IMR-90 (cell line): ENCODE measurements at regions not wholly inside any gene's neighbourhood (a gene's known extent, or its start where the extent isn't known, plus 50 kb on each side); places are given as distances from the start of the nearest gene placed in this dataset.

ENCODE experiments used
- ATAC-seq: fragments of 200-7000 bp; cut with Tn5 transposase; 2 replicates; pipeline ENCODE4 v1.9.1; 2020; ENCODE audit warnings: low read depth, mild to moderate bottlenecking, moderate library complexity
- BruUV-seq: library from RNA; stranded (reverse); fragments of 400-500 nt; replicated peaks from 2 replicates; lab custom pipeline; 2021; lab: Mats Ljungman, UMichigan
- CTCF ChIA-PET: fragments of 300-600 bp; formaldehyde crosslinking; extraction: SDS; loops from one replicate; lab custom pipeline; 2021; ENCODE audit warnings: antibody characterized with exemption; lab: Yijun Ruan, JAX
- POLR2A ChIA-PET: fragments of 300-600 bp; sonication (Branson Sonifier 250); formaldehyde crosslinking; loops from one replicate; lab custom pipeline; 2022; ENCODE audit warnings: antibody characterized with exemption; ENCODE audit not compliant: unreplicated experiment; lab: Charles Lee
- DNase-seq: peaks from one replicate; pipeline ENCODE4 v3.0.0; 2013
- H2AFZ ChIP-seq: replicated peaks from 2 replicates; pipeline ENCODE3; 2013; ENCODE audit warnings: low read length, mild to moderate bottlenecking; ENCODE audit not compliant: poor library complexity
- H2AK5ac ChIP-seq: 2 replicates; pipeline ENCODE4 v1.6.1; 2013; ENCODE audit warnings: low read depth, low read length, inconsistent platforms
- H2AK9ac ChIP-seq: replicated peaks from 2 replicates; pipeline ENCODE3; 2013; ENCODE audit warnings: mild to moderate bottlenecking, low read depth, low read length, moderate library complexity; ENCODE audit not compliant: poor library complexity
- H2BK120ac ChIP-seq: 2 replicates; pipeline ENCODE4 v1.6.1; 2013; ENCODE audit warnings: low read depth, low read length, inconsistent platforms
- H2BK15ac ChIP-seq: 3 replicates; pipeline ENCODE4 v1.6.1; 2013; ENCODE audit warnings: low read depth, low read length, inconsistent platforms
- H2BK20ac ChIP-seq: 2 replicates; pipeline ENCODE4 v1.6.1; 2013; ENCODE audit warnings: low read depth, mild to moderate bottlenecking, inconsistent platforms, low read length, moderate library complexity
- H2BK5ac ChIP-seq: 2 replicates; pipeline ENCODE4 v1.6.1; 2013; ENCODE audit warnings: mild to moderate bottlenecking, low read depth, low read length, inconsistent platforms; ENCODE audit not compliant: poor library complexity, severe bottlenecking
- H3K14ac ChIP-seq: replicated peaks from 2 replicates; pipeline ENCODE4 v1.6.1; 2013; ENCODE audit warnings: low read depth, low read length, inconsistent platforms
- H3K18ac ChIP-seq: 2 replicates; pipeline ENCODE4 v1.6.1; 2013; ENCODE audit warnings: low read depth, low read length, control low read depth
- H3K23ac ChIP-seq: 2 replicates; pipeline ENCODE4 v1.6.1; 2013; ENCODE audit warnings: low read depth, low read length, inconsistent platforms
- H3K27ac ChIP-seq: 2 replicates; pipeline ENCODE4 v1.5.1; 2013; ENCODE audit warnings: mild to moderate bottlenecking, control low read depth, low read length; ENCODE audit not compliant: insufficient read depth
- H3K27me3 ChIP-seq: 2 replicates; pipeline ENCODE4 v1.6.1; 2013; ENCODE audit warnings: low read length; ENCODE audit not compliant: control insufficient read depth, insufficient read depth
- H3K36me3 ChIP-seq: 2 replicates; pipeline ENCODE4 v1.6.1; 2013; ENCODE audit warnings: low read length, mixed read lengths; ENCODE audit not compliant: control insufficient read depth, insufficient read depth
- H3K4ac ChIP-seq: 2 replicates; pipeline ENCODE4 v1.6.1; 2013; ENCODE audit warnings: low read depth, low read length, inconsistent platforms
- H3K4me1 ChIP-seq: 2 replicates; pipeline ENCODE4 v1.6.1; 2013; ENCODE audit warnings: low read length, mixed read lengths; ENCODE audit not compliant: control insufficient read depth, insufficient read depth
- H3K4me2 ChIP-seq: 2 replicates; pipeline ENCODE4 v1.6.1; 2013; ENCODE audit warnings: low read depth, mild to moderate bottlenecking, control low read depth, low read length, moderate library complexity
- H3K4me3 ChIP-seq: 2 replicates; pipeline ENCODE4 v1.5.1; 2013; ENCODE audit warnings: low read depth, mild to moderate bottlenecking, control low read depth, low read length, moderate library complexity; ENCODE audit not compliant: insufficient read depth
- H3K56ac ChIP-seq: 2 replicates; pipeline ENCODE4 v1.6.1; 2013; ENCODE audit warnings: low read length, inconsistent platforms; ENCODE audit not compliant: insufficient read depth; ENCODE audit errors: extremely low read depth
- H3K79me1 ChIP-seq, 2 experiments: 2 replicates each; pipeline ENCODE4 v1.6.1; 2013; ENCODE audit warnings: low read length in 2 of 2, inconsistent platforms in 1 of 2, low read depth in 1 of 2
- H3K9ac ChIP-seq: 2 replicates; pipeline ENCODE4 v1.6.1; 2013; ENCODE audit warnings: low read depth, low read length, control low read depth
- H3K9me1 ChIP-seq: 2 replicates; pipeline ENCODE4 v1.6.1; 2013; ENCODE audit warnings: low read length, inconsistent platforms; ENCODE audit not compliant: insufficient read depth
- H3K9me3 ChIP-seq: 2 replicates; pipeline ENCODE4 v1.6.1; 2013; ENCODE audit warnings: low read length; ENCODE audit not compliant: control insufficient read depth, insufficient read depth
- H4K20me1 ChIP-seq: 2 replicates; pipeline ENCODE4 v1.6.1; 2013; ENCODE audit warnings: low read length, inconsistent platforms; ENCODE audit not compliant: insufficient read depth
- H4K5ac ChIP-seq: 2 replicates; pipeline ENCODE4 v1.6.1; 2013; ENCODE audit warnings: mild to moderate bottlenecking, low read depth, low read length, control low read depth
- H4K8ac ChIP-seq, 2 experiments: 2 replicates each; pipeline ENCODE4 v1.6.1; 2013; ENCODE audit warnings: low read depth in 2 of 2, low read length in 2 of 2, control low read depth in 1 of 2, inconsistent platforms in 1 of 2
- H4K91ac ChIP-seq: 2 replicates; pipeline ENCODE4 v1.6.1; 2013; ENCODE audit warnings: low read depth, low read length, inconsistent platforms; ENCODE audit not compliant: insufficient read depth
- BHLHE40 ChIP-seq: fragments of 150-350 bp; IDR thresholded peaks from 2 replicates; pipeline ENCODE4 v1.6.1; 2016; ENCODE audit warnings: mild to moderate bottlenecking, low read depth, low read length
- CEBPB ChIP-seq: IDR thresholded peaks from 2 replicates; pipeline ENCODE4 v1.6.1; 2012; ENCODE audit warnings: low read depth, low read length, improper control_type of control experiment
- CHD1 ChIP-seq: IDR thresholded peaks from 2 replicates; pipeline ENCODE4 v1.6.1; 2012; ENCODE audit warnings: low read depth, low read length, improper control_type of control experiment
- FOS ChIP-seq: fragments of 150-350 bp; IDR thresholded peaks from 2 replicates; pipeline ENCODE4 v1.6.1; 2016; ENCODE audit warnings: low read depth, low read length
- MAFK ChIP-seq: IDR thresholded peaks from 2 replicates; pipeline ENCODE4 v1.6.1; 2012; ENCODE audit warnings: low read depth, low read length, improper control_type of control experiment
- MAZ ChIP-seq: IDR thresholded peaks from 2 replicates; pipeline ENCODE4 v1.6.1; 2012; ENCODE audit warnings: low read depth, mild to moderate bottlenecking, low read length, improper control_type of control experiment, moderate library complexity, borderline replicate concordance
- MXI1 ChIP-seq: IDR thresholded peaks from 2 replicates; pipeline ENCODE4 v1.6.1; 2012; ENCODE audit warnings: low read depth, mild to moderate bottlenecking, low read length, moderate library complexity, borderline replicate concordance
- NFE2L2 ChIP-seq: fragments of 150-350 bp; IDR thresholded peaks from 2 replicates; pipeline ENCODE4 v1.6.1; 2016; ENCODE audit warnings: low read depth, mild to moderate bottlenecking, low read length
- POLR2A ChIP-seq: IDR thresholded peaks from 2 replicates; pipeline ENCODE4 v1.6.1; 2012; ENCODE audit warnings: mild to moderate bottlenecking, low read depth, low read length
- RAD21 ChIP-seq: IDR thresholded peaks from 2 replicates; pipeline ENCODE4 v1.6.1; 2012; ENCODE audit warnings: low read length, improper control_type of control experiment
- RCOR1 ChIP-seq: IDR thresholded peaks from 2 replicates; pipeline ENCODE4 v1.6.1; 2012; ENCODE audit warnings: mild to moderate bottlenecking, low read length, improper control_type of control experiment; ENCODE audit not compliant: insufficient replicate concordance
- RFX5 ChIP-seq: IDR thresholded peaks from 2 replicates; pipeline ENCODE4 v1.8.0; 2012; ENCODE audit warnings: low read depth, mild to moderate bottlenecking, low read length, moderate library complexity
- SMC3 ChIP-seq: fragments of 150-350 bp; IDR thresholded peaks from 2 replicates; pipeline ENCODE4 v1.6.1; 2016; ENCODE audit warnings: low read depth, mild to moderate bottlenecking, antibody characterized with exemption, low read length, moderate library complexity
- WGBS, 2 experiments: methylation state at CpG; one replicate each; pipeline versions ENCODE4 v1.1.5 to v1.1.7; 2013; ENCODE audit warnings: missing lambda C conversion rate in 2 of 2; ENCODE audit not compliant: insufficient read length in 1 of 2; ENCODE audit errors: extremely low coverage in 2 of 2; 5-methylcytosine and 5-hydroxymethylcytosine counted together
- dilution Hi-C: fragments of 300-500 bp; cut with HindIII; formaldehyde crosslinking; loops from one replicate; pipeline ENCODE4 v1.14.3; 2018; ENCODE audit warnings: low sequenced_read_pairs; ENCODE audit not compliant: unreplicated experiment
- in situ Hi-C: fragments of 300-500 bp; cut with MboI; formaldehyde crosslinking; loops from 3 replicates; pipeline ENCODE4 v1.14.3; 2019; ENCODE audit warnings: low sequenced_read_pairs, inconsistent platforms, mixed read lengths
- intact Hi-C: fragments of 100-400 bp; cut with micrococcal nuclease; formaldehyde crosslinking; loops from 2 replicates; pipeline ENCODE4 v1.10.0; 2022
- TF ChIP-seq, protein P1 (sequence below): conservative IDR thresholded peaks from 2 replicates; pipeline ENCODE4 v1.5.1; 2012; ENCODE audit warnings: mild to moderate bottlenecking, low read depth, low read length, improper control_type of control experiment
- TF ChIP-seq, protein P2 (sequence below): fragments of 150-350 bp; IDR thresholded peaks from 2 replicates; pipeline ENCODE4 v1.6.1; 2016; ENCODE audit warnings: low read depth, mild to moderate bottlenecking, low read length, moderate library complexity, borderline replicate concordance

GRCh38 chr3:81303321-81303720 is 458.1 kb downstream of the GBE1 start:
- Histone ChIP-seq H3K4ac (no peak overlapping the region), H3K4me2 (no peak overlapping the region), H3K27ac (no peak overlapping the region), H2AK5ac (no peak overlapping the region), H2BK20ac (no peak overlapping the region), H3K27me3 (no peaks in the 10 kb centered on the region), H4K20me1 (no peaks in the 10 kb centered on the region), H2AFZ (no peak overlapping the region), H3K9me1 (no peaks in the 10 kb centered on the region), H3K79me1 (no peaks in the 10 kb centered on the region), H2AK9ac (no peak overlapping the region), H3K4me1 (no peaks in the 10 kb centered on the region), H4K5ac (no peak overlapping the region), H2BK15ac (no peak overlapping the region), H3K23ac (no peak overlapping the region), H3K18ac (no peak overlapping the region), H3K36me3 (no peaks in the 10 kb centered on the region), H2BK120ac (no peak overlapping the region), H3K14ac (no peak overlapping the region), H4K91ac (no peak overlapping the region), H3K9me3 (no peaks in the 10 kb centered on the region), H4K8ac (no peak overlapping the region), H3K56ac (no peak overlapping the region), H2BK5ac (no peak overlapping the region), H3K4me3 (no peak overlapping the region), H3K9ac (no peak overlapping the region)
- POLR2A ChIA-PET: no interaction called here
- TF ChIP-seq CEBPB: no peak
- no peak for TF ChIP-seq MAFK
- TF ChIP-seq NFE2L2: no peak
- TF ChIP-seq SMC3: no peak
- TF ChIP-seq RCOR1: no peak
- no peak for TF ChIP-seq CHD1
- TF ChIP-seq RAD21: no peak
- TF ChIP-seq MXI1: no peak
- TF ChIP-seq, protein P1, sequence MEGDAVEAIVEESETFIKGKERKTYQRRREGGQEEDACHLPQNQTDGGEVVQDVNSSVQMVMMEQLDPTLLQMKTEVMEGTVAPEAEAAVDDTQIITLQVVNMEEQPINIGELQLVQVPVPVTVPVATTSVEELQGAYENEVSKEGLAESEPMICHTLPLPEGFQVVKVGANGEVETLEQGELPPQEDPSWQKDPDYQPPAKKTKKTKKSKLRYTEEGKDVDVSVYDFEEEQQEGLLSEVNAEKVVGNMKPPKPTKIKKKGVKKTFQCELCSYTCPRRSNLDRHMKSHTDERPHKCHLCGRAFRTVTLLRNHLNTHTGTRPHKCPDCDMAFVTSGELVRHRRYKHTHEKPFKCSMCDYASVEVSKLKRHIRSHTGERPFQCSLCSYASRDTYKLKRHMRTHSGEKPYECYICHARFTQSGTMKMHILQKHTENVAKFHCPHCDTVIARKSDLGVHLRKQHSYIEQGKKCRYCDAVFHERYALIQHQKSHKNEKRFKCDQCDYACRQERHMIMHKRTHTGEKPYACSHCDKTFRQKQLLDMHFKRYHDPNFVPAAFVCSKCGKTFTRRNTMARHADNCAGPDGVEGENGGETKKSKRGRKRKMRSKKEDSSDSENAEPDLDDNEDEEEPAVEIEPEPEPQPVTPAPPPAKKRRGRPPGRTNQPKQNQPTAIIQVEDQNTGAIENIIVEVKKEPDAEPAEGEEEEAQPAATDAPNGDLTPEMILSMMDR: no peak
- TF ChIP-seq BHLHE40: no peak
- TF ChIP-seq MAZ: no peak
- TF ChIP-seq FOS: no peak
- TF ChIP-seq POLR2A: no peak
- no peak for TF ChIP-seq RFX5
- TF ChIP-seq, protein P2, sequence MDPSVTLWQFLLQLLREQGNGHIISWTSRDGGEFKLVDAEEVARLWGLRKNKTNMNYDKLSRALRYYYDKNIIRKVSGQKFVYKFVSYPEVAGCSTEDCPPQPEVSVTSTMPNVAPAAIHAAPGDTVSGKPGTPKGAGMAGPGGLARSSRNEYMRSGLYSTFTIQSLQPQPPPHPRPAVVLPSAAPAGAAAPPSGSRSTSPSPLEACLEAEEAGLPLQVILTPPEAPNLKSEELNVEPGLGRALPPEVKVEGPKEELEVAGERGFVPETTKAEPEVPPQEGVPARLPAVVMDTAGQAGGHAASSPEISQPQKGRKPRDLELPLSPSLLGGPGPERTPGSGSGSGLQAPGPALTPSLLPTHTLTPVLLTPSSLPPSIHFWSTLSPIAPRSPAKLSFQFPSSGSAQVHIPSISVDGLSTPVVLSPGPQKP: no peak
- DNase-seq (no peak), ATAC-seq (no peak)
- in situ Hi-C loops: no loop called here
- intact Hi-C loops: loop anchor here (5.0 kb wide), 1 partner anchor 829 kb away; no protein-coding TSS in a partner anchor
- dilution Hi-C loops: no loop called here
- no TSS peak for BruUV-seq
- CTCF ChIA-PET: interaction anchor here (1.1 to 1.2 kb wide), 2 partner anchors 21 to 37 kb away, joined by 3 to 4 read pairs; no protein-coding TSS in a partner anchor
- WGBS, 2 experiments: no CpG with 5 or more reads among the region's 2 CpGs
